CD4-positive, alpha-beta T cell (primary cell): ENCODE measurements at regions not wholly inside any gene's neighbourhood (a gene's known extent, or its start where the extent isn't known, plus 50 kb on each side); places are given as distances from the start of the nearest gene placed in this dataset.

Experiments used
- ATAC-seq: fragments of 200-7000 bp; cut with Tn5 transposase; one replicate; pipeline ENCODE4 v1.10.0; 2022; ENCODE audit warnings: mild to moderate bottlenecking; ENCODE audit not compliant: poor library complexity
- CTCF ChIA-PET: fragments of 350-600 bp; sonication (Branson Sonifier 250); formaldehyde crosslinking; loops from one replicate; lab custom pipeline; 2021; ENCODE audit warnings: antibody characterized with exemption, inconsistent platforms; lab: Charles Lee
- POLR2A ChIA-PET: fragments of 350-600 bp; sonication (Branson Sonifier 250); formaldehyde crosslinking; loops from one replicate; lab custom pipeline; 2021; ENCODE audit warnings: antibody characterized with exemption, inconsistent platforms; lab: Charles Lee
- DNase-seq, 14 experiments: peaks; one replicate each; pipeline ENCODE4 v3.0.0-alpha.2; 2013 to 2020; ENCODE audit warnings: mixed read lengths in 2 of 14
- H3K27ac ChIP-seq, 2 donors: one replicate each; pipeline versions ENCODE4 v1.5.1 to v1.7.0; 2013; ENCODE audit warnings: low read length in 2 of 2, low read depth in 1 of 2, mild to moderate bottlenecking in 1 of 2
- H3K27me3 ChIP-seq, 2 experiments: 1 replicate in 1 of 2; 2 replicates in 1 of 2; pipeline versions ENCODE4 v1.6.1 to v1.7.0; 2013; ENCODE audit warnings: low read length in 2 of 2, control low read depth in 1 of 2, mild to moderate bottlenecking in 1 of 2, moderate library complexity in 1 of 2; ENCODE audit not compliant: insufficient read depth in 2 of 2, control insufficient read depth in 1 of 2
- H3K36me3 ChIP-seq: one replicate; pipeline ENCODE4 v1.6.1; 2013; ENCODE audit warnings: low read length, control low read depth; ENCODE audit not compliant: insufficient read depth
- H3K4me1 ChIP-seq: one replicate; pipeline ENCODE4 v1.6.1; 2013; ENCODE audit warnings: low read length, control low read depth; ENCODE audit not compliant: insufficient read depth
- H3K4me3 ChIP-seq: one replicate; pipeline ENCODE4 v1.5.1; 2013; ENCODE audit warnings: mild to moderate bottlenecking, low read length, moderate library complexity
- H3K9me3 ChIP-seq, 2 experiments: 1 replicate in 1 of 2; 2 replicates in 1 of 2; pipeline versions ENCODE4 v1.6.1 to v1.7.0; 2013; ENCODE audit warnings: low read length in 2 of 2, mild to moderate bottlenecking in 2 of 2, control low read depth in 1 of 2, moderate library complexity in 1 of 2; ENCODE audit not compliant: control insufficient read depth in 1 of 2, insufficient read depth in 1 of 2
- H3K27ac Mint-ChIP-seq: one replicate; pipeline ENCODE4 v1.8.0; 2020; ENCODE audit warnings: mixed read lengths
- H3K27me3 Mint-ChIP-seq: one replicate; pipeline ENCODE4 v1.8.0; 2021; ENCODE audit warnings: mixed read lengths
- H3K36me3 Mint-ChIP-seq: one replicate; pipeline ENCODE4 v1.8.0; 2021; ENCODE audit warnings: low read depth, mixed read lengths
- H3K4me1 Mint-ChIP-seq: one replicate; pipeline ENCODE4 v1.8.0; 2021; ENCODE audit warnings: low read depth, mixed read lengths
- H3K4me3 Mint-ChIP-seq: one replicate; pipeline ENCODE4 v1.8.0; 2020; ENCODE audit warnings: mild to moderate bottlenecking, mixed read lengths
- H3K9me3 Mint-ChIP-seq: one replicate; pipeline ENCODE4 v1.8.0; 2020; ENCODE audit warnings: mixed read lengths
- CTCF ChIP-seq: fragments of 200-600 bp; IDR thresholded peaks from one replicate; pipeline ENCODE4 v1.8.0; 2022; ENCODE audit warnings: antibody characterized with exemption, mild to moderate bottlenecking
- intact Hi-C, 2 experiments: fragments of 100-400 bp; cut with DNase I in 1 of 2; cut with micrococcal nuclease in 1 of 2; formaldehyde crosslinking; loops; one replicate each; pipeline versions ENCODE4 v1.15.1 to v1.9.0; 2023 to 2025; cut with DNase I, micrococcal nuclease

GRCh38 chr4:180923486-180923885 lies 1319.7 kb upstream of the TENM3 start:
- Mint-ChIP-seq H3K4me3 (no peak overlapping the region), H3K27me3 (no peaks in the 10 kb centered on the region), H3K27ac (no peak overlapping the region), H3K36me3 (no peaks in the 10 kb centered on the region), H3K9me3 (no peaks in the 10 kb centered on the region), H3K4me1 (no peaks in the 10 kb centered on the region)
- H3K27ac ChIP-seq = no peak overlapping the region
- intact Hi-C loops = no loop called here
- DNase-seq = no peak
- ATAC-seq = no peak
- H3K4me1 ChIP-seq = no peaks in the 10 kb centered on the region
- H3K36me3 ChIP-seq = no peaks in the 10 kb centered on the region
- no peak overlapping the region for H3K4me3 ChIP-seq
- ChIA-PET CTCF (no interaction called here), POLR2A (no interaction called here)
- no peaks in the 10 kb centered on the region for H3K9me3 ChIP-seq
- no peaks in the 10 kb centered on the region for H3K27me3 ChIP-seq
- no peak for TF ChIP-seq CTCF

- Histone ChIP-seq H3K4me3 (no peak overlapping the region), H3K27me3 (no peaks in the 10 kb centered on the region), H3K36me3 (no peaks in the 10 kb centered on the region), H3K4me1 (no peaks in the 10 kb centered on the region), H3K27ac (no peak overlapping the region), H3K9me3 (no peaks in the 10 kb centered on the region)
- Mint-ChIP-seq H3K27ac (no peak overlapping the region), H3K27me3 (no peaks in the 10 kb centered on the region), H3K4me1 (no peaks in the 10 kb centered on the region), H3K36me3 (no peaks in the 10 kb centered on the region), H3K9me3 (peaks cover 3% of the 10 kb centered on the region), H3K4me3 (no peak overlapping the region)
- POLR2A ChIA-PET = no interaction called here
- CTCF ChIA-PET = no interaction called here
- DNase-seq (no peak), ATAC-seq (no peak)
- TF ChIP-seq CTCF = no peak
- intact Hi-C loops = no loop called here
Observed at GRCh38 chr4:180925805-180926204, 1317.4 kb upstream of the TENM3 start.

- ChIA-PET CTCF (no interaction called here), POLR2A (no interaction called here)
- no peaks in the 10 kb centered on the region for H3K4me1 Mint-ChIP-seq
- H3K4me3 Mint-ChIP-seq = no peak overlapping the region
- no peaks in the 10 kb centered on the region for H3K36me3 ChIP-seq
- no peaks in the 10 kb centered on the region for H3K36me3 Mint-ChIP-seq
- no peaks in the 10 kb centered on the region for H3K4me1 ChIP-seq
- H3K27ac Mint-ChIP-seq = no peak overlapping the region
- no peaks in the 10 kb centered on the region for H3K9me3 ChIP-seq
- no peaks in the 10 kb centered on the region for H3K27me3 ChIP-seq
- H3K27ac ChIP-seq = no peak overlapping the region
- DNase-seq = no peak
- ATAC-seq = no peak
- TF ChIP-seq CTCF = no peak
- intact Hi-C loops = no loop called here
- no peak overlapping the region for H3K4me3 ChIP-seq
- H3K9me3 Mint-ChIP-seq = peaks cover 3% of the 10 kb centered on the region
- no peaks in the 10 kb centered on the region for H3K27me3 Mint-ChIP-seq
Observed at GRCh38 chr4:180926277-180926676, 1316.9 kb upstream of the TENM3 start.
